WERI-Rb-1 (cell line): ENCODE measurements at regions not wholly inside any gene's neighbourhood (a gene's known extent, or its start where the extent isn't known, plus 50 kb on each side); places are given as distances from the start of the nearest gene placed in this dataset.
"Not testable (repeated sequence)": the region's sequence is repeated elsewhere in the genome, so short reads cannot be mapped to it uniquely, and the experiment has no call there.

Experiments used
- DNase-seq: peaks from one replicate; pipeline ENCODE4 v3.0.0-alpha.2; 2020
- H3K27ac ChIP-seq: fragments of 250-450 bp; sonication (Bioruptor Pico); 2 replicates; pipeline ENCODE4 v1.5.1; 2020; ENCODE audit warnings: mild to moderate bottlenecking, moderate library complexity
- H3K27me3 ChIP-seq: fragments of 250-450 bp; sonication (Bioruptor Pico); 2 replicates; pipeline ENCODE4 v1.5.1; 2021; ENCODE audit warnings: mild to moderate bottlenecking, low read depth, moderate library complexity; ENCODE audit not compliant: insufficient read depth, severe bottlenecking
- H3K36me3 ChIP-seq: fragments of 250-450 bp; sonication (Bioruptor Pico); 2 replicates; pipeline ENCODE4 v1.5.1; 2020; ENCODE audit warnings: mild to moderate bottlenecking, moderate library complexity
- H3K4me3 ChIP-seq: 2 replicates; pipeline ENCODE4 v1.5.1; 2011; ENCODE audit warnings: low read depth, mild to moderate bottlenecking, control low read depth, low read length
- H3K9me3 ChIP-seq: fragments of 250-450 bp; sonication (Bioruptor Pico); 2 replicates; pipeline ENCODE4 v1.5.1; 2021; ENCODE audit warnings: mild to moderate bottlenecking, moderate library complexity; ENCODE audit not compliant: severe bottlenecking
- TF ChIP-seq, protein P1 (sequence below): IDR thresholded peaks from 2 replicates; pipeline ENCODE4 v1.5.1; 2011; ENCODE audit warnings: low read depth, mild to moderate bottlenecking, control low read depth, inconsistent platforms, low read length

DNA sequence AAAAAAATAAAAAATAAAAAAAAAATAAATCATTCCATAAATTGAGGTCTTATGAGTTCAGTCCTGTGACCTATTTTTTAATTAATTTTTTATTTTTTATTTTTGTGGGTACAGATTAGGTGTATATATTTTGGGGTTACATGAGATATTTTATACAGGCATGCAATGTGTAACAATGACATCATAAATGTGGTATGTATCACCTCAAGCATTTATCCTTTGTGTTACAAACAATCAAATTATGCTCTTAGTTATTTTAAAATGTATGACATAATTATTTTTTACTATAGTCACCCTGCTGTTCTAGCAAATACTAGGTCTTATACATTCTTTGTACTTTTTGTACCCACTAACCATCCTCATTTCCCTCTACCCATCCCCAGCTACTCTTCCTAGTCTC, 537.9 kb downstream of the HINT1 start:
- Histone ChIP-seq H3K27me3 (no peaks in the 10 kb centered on the region), H3K9me3 (no peaks in the 10 kb centered on the region), H3K4me3 (no peak overlapping the region), H3K27ac (no peak overlapping the region), H3K36me3 (no peaks in the 10 kb centered on the region)
- no peak for DNase-seq
- TF ChIP-seq, protein P1, sequence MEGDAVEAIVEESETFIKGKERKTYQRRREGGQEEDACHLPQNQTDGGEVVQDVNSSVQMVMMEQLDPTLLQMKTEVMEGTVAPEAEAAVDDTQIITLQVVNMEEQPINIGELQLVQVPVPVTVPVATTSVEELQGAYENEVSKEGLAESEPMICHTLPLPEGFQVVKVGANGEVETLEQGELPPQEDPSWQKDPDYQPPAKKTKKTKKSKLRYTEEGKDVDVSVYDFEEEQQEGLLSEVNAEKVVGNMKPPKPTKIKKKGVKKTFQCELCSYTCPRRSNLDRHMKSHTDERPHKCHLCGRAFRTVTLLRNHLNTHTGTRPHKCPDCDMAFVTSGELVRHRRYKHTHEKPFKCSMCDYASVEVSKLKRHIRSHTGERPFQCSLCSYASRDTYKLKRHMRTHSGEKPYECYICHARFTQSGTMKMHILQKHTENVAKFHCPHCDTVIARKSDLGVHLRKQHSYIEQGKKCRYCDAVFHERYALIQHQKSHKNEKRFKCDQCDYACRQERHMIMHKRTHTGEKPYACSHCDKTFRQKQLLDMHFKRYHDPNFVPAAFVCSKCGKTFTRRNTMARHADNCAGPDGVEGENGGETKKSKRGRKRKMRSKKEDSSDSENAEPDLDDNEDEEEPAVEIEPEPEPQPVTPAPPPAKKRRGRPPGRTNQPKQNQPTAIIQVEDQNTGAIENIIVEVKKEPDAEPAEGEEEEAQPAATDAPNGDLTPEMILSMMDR: no peak

DNA sequence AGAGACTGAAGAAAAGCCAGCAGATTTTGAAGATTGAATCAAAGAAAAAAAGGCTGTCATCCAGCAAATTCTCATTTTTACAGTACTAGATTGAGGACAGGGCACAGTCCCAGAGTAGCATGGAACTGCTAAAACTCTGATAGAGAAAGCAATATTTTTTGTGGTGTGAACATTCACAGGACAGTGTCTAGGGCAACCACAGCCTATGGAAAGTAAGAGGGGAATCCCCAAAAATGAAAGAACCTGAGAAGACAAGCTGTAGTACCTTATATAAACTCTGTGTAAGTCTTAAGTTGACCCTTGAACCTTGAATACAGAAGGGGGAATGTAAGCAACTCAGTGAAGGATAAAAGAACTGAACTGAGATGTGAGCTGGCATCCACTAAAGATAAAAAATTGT, 540.3 kb downstream of the HINT1 start:
- H3K36me3 ChIP-seq: no peaks in the 10 kb centered on the region
- TF ChIP-seq, protein P1: no peak
- DNase-seq: no peak

DNA sequence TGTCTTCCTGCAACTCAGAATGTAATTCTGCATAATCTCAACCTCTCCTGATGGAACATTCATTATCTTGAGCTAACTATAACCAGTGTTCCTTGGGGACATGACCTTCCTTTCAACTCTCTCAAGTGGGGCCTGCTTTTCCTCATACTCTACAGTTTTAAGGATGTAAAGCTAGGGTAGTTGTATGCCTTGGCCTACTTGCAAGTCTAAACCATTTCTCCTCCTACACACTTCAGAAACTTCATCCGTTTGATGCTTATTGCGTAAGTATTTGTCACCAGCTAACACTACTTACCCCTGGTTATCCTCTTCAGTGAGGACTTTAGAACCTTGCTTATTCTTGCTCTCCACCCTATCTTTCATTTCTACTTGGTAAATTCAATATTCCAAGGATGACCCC, 548.9 kb downstream of the HINT1 start:
- Histone ChIP-seq H3K27me3 (no peaks in the 10 kb centered on the region), H3K9me3 (no peaks in the 10 kb centered on the region)
- TF ChIP-seq, protein P1: no peak

More for the DNA sequence above, 540.3 kb downstream of the HINT1 start:
- H3K27me3 ChIP-seq: no peaks in the 10 kb centered on the region
- H3K4me3 ChIP-seq: no peak overlapping the region
- no peak overlapping the region for H3K27ac ChIP-seq
- no peaks in the 10 kb centered on the region for H3K9me3 ChIP-seq

DNA sequence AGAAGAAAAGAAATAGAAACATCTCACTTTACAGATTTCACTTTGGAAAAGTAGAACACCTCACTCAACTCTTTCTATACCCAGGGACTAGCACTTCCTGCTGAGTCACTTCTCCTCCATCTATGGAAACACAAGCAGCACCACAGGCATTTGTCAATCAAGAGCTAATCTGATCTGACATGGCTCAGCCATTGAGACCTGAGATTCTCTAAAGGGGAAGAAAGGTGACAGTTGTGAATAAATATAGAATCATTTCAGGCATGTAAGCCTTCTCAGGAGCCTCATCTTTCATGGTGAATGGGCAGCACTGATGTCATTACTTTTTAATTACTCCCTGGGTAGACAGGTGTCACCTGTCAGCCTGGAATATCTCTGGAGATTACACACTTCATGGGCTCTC, 559.8 kb downstream of the HINT1 start:
- Histone ChIP-seq H3K27ac (no peak overlapping the region), H3K27me3 (no peaks in the 10 kb centered on the region), H3K4me3 (no peak overlapping the region), H3K9me3 (no peaks in the 10 kb centered on the region), H3K36me3 (no peaks in the 10 kb centered on the region)
- TF ChIP-seq, protein P1: no peak
- DNase-seq: peak; percentile 57

More for the DNA sequence above, 548.9 kb downstream of the HINT1 start:
- Histone ChIP-seq H3K36me3 (no peaks in the 10 kb centered on the region), H3K4me3 (no peak overlapping the region), H3K27ac (no peak overlapping the region)
- DNase-seq: no peak

DNA sequence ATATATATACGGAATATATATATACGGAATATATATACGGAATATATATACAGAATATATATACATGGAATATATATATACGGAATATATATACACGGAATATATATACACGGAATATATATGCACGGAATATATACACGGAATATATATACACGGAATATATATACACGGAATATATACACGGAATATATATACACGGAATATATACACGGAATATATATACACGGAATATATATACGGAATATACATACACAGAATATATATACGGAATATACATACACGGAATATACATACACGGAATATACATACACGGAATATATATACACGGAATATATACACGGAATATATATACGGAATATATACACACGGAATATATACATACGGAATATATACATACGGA, 568.4 kb downstream of the HINT1 start:
- H3K36me3 ChIP-seq, H3K27ac ChIP-seq, H3K4me3 ChIP-seq, DNase-seq, H3K9me3 ChIP-seq, H3K27me3 ChIP-seq: not testable (repeated sequence)

DNA sequence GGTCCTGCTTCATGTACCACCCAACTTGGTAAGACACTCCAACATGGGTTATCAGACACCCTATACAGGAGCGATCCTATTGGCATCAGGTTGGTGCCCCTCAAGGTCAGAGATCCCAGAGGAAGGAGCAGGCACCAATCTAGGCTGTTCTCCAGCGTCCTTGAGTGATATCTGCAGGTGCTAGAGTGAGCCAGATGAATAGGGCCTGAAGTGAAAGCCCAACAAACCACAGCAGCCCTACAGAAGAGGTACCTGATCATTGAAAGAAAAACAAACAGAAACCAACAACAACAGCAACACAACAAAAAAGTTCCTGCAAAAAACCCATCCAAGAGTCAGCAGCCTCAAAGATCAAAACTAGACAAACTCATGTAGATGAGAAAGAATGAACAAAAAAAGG, 584.8 kb downstream of the HINT1 start:
- Histone ChIP-seq H3K27ac (no peak overlapping the region), H3K36me3 (no peaks in the 10 kb centered on the region), H3K27me3 (no peaks in the 10 kb centered on the region), H3K4me3 (no peak overlapping the region), H3K9me3 (no peaks in the 10 kb centered on the region)
- TF ChIP-seq, protein P1: no peak
- DNase-seq: no peak
